Type B pancreatic cell (in vitro differentiated cells): ENCODE measurements at regions not wholly inside any gene's neighbourhood (a gene's known extent, or its start where the extent isn't known, plus 50 kb on each side); places are given as distances from the start of the nearest gene placed in this dataset.

Experiments
- DNase-seq: peaks from one replicate; pipeline ENCODE4 v3.0.0; 2021; ENCODE audit warnings: mixed read lengths; ENCODE audit not compliant: unreplicated experiment; ENCODE audit errors: extremely low spot score
- H3K27ac Mint-ChIP-seq: 2 replicates; pipeline ENCODE4 v1.8.0; 2021; ENCODE audit warnings: mild to moderate bottlenecking, mixed read lengths
- H3K27me3 Mint-ChIP-seq: 2 replicates; pipeline ENCODE4 v1.8.0; 2021; ENCODE audit warnings: mixed read lengths
- H3K36me3 Mint-ChIP-seq: 2 replicates; pipeline ENCODE4 v1.8.0; 2021; ENCODE audit warnings: mixed read lengths
- H3K4me1 Mint-ChIP-seq: one replicate; pipeline ENCODE4 v1.8.0; 2021; ENCODE audit warnings: mixed read lengths; ENCODE audit not compliant: unreplicated experiment
- H3K4me3 Mint-ChIP-seq: 2 replicates; pipeline ENCODE4 v1.8.0; 2021; ENCODE audit warnings: mild to moderate bottlenecking, mixed read lengths
- H3K9me3 Mint-ChIP-seq: 2 replicates; pipeline ENCODE4 v1.8.0; 2021; ENCODE audit warnings: mixed read lengths
- TF ChIP-seq, protein P1 (sequence below): fragments of 200-600 bp; sonication (generic); conservative IDR thresholded peaks from 2 replicates; pipeline ENCODE4 v1.5.0; 2021; ENCODE audit warnings: antibody characterized with exemption, mild to moderate bottlenecking

GRCh38 chr15:35751413-35752133, 205.6 kb upstream of the DPH6 start:
- Mint-ChIP-seq H3K27me3 (peaks cover 3% of the 10 kb centered on the region), H3K4me1 (peaks cover 36% of the 10 kb centered on the region), H3K36me3 (peaks cover 8% of the 10 kb centered on the region), H3K4me3 (peak overlapping the region; percentile 67), H3K27ac (peak overlapping the region; percentile 56), H3K9me3 (no peaks in the 10 kb centered on the region)
- TF ChIP-seq, protein P1, sequence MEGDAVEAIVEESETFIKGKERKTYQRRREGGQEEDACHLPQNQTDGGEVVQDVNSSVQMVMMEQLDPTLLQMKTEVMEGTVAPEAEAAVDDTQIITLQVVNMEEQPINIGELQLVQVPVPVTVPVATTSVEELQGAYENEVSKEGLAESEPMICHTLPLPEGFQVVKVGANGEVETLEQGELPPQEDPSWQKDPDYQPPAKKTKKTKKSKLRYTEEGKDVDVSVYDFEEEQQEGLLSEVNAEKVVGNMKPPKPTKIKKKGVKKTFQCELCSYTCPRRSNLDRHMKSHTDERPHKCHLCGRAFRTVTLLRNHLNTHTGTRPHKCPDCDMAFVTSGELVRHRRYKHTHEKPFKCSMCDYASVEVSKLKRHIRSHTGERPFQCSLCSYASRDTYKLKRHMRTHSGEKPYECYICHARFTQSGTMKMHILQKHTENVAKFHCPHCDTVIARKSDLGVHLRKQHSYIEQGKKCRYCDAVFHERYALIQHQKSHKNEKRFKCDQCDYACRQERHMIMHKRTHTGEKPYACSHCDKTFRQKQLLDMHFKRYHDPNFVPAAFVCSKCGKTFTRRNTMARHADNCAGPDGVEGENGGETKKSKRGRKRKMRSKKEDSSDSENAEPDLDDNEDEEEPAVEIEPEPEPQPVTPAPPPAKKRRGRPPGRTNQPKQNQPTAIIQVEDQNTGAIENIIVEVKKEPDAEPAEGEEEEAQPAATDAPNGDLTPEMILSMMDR = peak; percentile 88
- peak; percentile 76 for DNase-seq

- Mint-ChIP-seq H3K4me3 (no peak overlapping the region), H3K27ac (no peak overlapping the region), H3K9me3 (no peaks in the 10 kb centered on the region), H3K36me3 (peaks cover 8% of the 10 kb centered on the region), H3K4me1 (peaks cover 39% of the 10 kb centered on the region), H3K27me3 (peaks cover 3% of the 10 kb centered on the region)
- TF ChIP-seq, protein P1 = no peak
- no peak for DNase-seq
Observed at GRCh38 chr15:35752134-35752466, 206.1 kb upstream of the DPH6 start.

GRCh38 chr15:35753486-35753885, 207.5 kb upstream of the DPH6 start:
- Mint-ChIP-seq H3K4me1 (peaks cover 53% of the 10 kb centered on the region), H3K27ac (no peak overlapping the region), H3K9me3 (no peaks in the 10 kb centered on the region), H3K4me3 (no peak overlapping the region), H3K36me3 (no peaks in the 10 kb centered on the region), H3K27me3 (peaks cover 13% of the 10 kb centered on the region)
- TF ChIP-seq, protein P1 = no peak
- no peak for DNase-seq

DNA sequence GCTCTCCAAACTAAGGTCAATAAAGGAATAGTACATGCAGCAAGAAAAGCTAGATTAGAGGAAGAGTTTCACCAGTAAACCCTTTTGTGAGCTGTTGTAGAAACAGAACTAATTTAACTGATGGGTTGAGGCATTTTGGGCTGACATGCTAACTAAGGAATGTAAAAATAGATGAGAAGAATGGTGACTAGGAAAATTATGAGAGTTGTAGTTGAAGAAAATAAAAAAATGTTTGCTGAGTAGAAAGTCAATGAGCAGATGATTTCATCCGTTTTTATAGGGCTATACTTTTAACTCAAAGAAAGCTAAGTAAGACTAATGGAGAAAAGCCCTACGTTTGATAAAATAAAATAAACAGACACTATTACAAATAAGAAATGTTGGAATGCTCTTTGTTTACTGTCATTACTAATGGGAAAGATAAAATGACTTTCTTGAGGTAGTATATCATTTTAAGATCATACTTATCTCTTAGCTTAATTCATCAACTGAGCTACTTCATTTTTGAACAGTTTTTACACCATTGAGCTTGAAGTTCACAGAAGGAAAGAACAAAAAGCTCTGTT, 209.4 kb upstream of the DPH6 start:
- TF ChIP-seq, protein P1 = no peak
- DNase-seq = no peak
- no peak overlapping the region for H3K27ac Mint-ChIP-seq
- no peaks in the 10 kb centered on the region for H3K36me3 Mint-ChIP-seq
- peaks cover 14% of the 10 kb centered on the region for H3K27me3 Mint-ChIP-seq
- peak overlapping the region; percentile 18 for H3K4me3 Mint-ChIP-seq
- H3K4me1 Mint-ChIP-seq = peaks cover 60% of the 10 kb centered on the region
- no peaks in the 10 kb centered on the region for H3K9me3 Mint-ChIP-seq

DNA sequence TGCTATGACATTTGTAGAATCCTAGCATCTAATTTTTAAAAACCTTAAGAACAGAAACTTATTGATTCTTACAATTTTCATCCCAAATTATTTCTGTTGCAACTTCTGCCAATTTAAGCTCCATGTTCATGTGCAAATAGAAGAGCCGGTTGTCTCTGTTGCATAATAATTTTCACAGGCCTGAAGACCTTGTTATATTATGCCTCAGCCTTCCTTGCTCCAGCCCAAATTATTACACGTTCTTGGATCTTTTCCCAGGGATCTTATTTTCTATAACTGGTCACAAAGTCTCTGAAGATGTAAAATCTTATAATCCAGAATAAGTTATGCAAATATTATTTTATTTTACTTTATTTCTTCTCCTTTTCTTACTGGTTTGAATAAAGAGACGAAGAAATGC, 210.7 kb upstream of the DPH6 start:
- Mint-ChIP-seq H3K9me3 (no peaks in the 10 kb centered on the region), H3K4me3 (no peak overlapping the region), H3K36me3 (no peaks in the 10 kb centered on the region), H3K27me3 (peaks cover 18% of the 10 kb centered on the region), H3K4me1 (peaks cover 51% of the 10 kb centered on the region), H3K27ac (no peak overlapping the region)
- no peak for DNase-seq
- TF ChIP-seq, protein P1 = no peak
